Hypothalamus (tissue), 51 donors: ENCODE measurements at regions not wholly inside any gene's neighbourhood (a gene's known extent, or its start where the extent isn't known, plus 50 kb on each side); places are given as distances from the start of the nearest gene placed in this dataset.
"Not testable (repeated sequence)": the region's sequence is repeated elsewhere in the genome, so short reads cannot be mapped to it uniquely, and the experiment has no call there.

ENCODE experiments used
- DNase-seq, 51 donors: peaks; one replicate each; lab custom pipeline; 2025; lab: John Stamatoyannopoulos, UW

- DNase-seq: no peak
These were observed 990.8 kb upstream of the EDIL3 start for GRCh38 chr5:85375525-85375924.

DNA sequence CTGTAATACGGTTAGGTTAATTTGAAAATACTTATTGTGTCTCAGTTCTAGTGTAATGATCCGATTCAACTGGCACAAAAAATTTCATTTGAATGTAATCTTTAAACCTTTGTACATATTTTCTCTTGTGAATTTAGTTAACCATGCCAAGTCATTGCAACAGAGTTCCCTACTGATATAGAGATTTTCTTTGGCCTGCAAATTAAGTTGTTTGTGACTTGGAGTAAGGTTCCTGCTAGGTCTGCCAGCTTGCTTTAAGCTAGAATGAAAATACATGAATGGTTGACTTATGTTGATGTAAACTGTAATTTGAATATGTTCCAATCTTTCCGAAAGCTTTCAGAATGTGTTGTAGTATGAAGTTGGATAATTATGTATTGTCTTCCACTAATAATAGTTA, 1004.1 kb upstream of the EDIL3 start:
- DNase-seq: no peak

- DNase-seq: not testable (repeated sequence)
These were observed 1007.6 kb upstream of the EDIL3 start for GRCh38 chr5:85392309-85392708.

DNA sequence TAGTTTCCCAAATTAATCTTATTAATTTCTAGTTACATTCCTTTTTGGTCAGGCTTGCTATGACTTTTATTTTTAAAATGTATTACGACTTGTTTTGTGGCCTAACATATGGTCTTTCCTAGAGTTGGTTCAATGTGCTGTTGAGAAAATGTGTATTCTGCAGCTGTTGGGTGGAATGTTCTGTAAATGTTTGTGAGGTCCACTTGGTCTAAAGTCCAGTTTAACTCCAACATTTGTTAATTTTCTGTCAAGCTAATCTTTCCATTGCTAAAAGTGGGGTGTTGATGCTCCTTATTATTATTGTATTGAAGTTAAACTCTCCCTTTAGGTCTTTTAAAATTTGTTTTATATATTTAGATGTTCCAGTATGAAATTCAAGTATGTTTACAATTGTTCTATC, 1010.8 kb upstream of the EDIL3 start:
- DNase-seq: no peak

DNA sequence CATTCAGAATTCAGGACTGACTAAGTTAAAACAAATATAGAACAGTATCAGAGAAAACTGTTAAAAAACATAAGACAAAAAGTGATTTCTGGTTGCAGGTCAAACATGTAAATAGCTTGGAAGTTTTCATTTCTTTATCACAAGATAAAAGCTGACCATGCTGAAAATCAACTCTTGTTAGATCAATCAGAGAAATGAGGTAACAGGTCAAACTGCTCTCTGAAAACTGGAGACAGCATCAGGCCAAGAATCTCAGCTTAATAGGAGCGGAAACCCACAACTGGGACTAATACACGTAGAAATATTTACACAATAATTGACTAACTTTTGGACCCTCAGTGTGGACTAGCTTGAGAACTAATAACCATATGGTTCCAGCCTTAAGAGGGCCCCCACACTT, 1012.8 kb upstream of the EDIL3 start:
- DNase-seq: no peak

DNA sequence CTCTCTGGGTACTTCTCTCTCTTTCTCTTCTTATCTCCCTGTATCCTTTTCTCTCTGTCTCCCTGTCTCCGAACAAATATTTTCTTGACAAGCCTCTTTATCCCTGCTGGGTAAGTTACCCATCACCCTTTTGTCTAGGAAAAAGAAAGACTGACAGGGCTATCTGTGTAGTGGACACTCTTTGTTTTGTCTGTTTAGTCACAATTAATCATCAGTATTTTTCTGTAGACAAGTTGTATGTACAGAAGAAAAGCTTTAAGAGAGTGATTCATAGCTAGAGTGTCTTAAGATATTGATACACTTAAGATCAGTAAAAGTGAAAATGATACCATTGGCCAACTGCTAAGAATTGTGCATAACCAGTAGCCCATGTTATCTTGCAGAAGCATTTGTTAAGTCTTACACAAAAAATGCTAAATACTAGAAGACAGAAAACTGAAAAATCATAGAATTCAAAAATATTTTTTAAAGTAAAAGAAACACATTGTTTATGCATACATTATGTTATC, 1043.8 kb upstream of the EDIL3 start:
- DNase-seq: no peak

GRCh38 chr5:85431726-85432125, 1047.0 kb upstream of the EDIL3 start:
- not testable (repeated sequence) for DNase-seq

DNA sequence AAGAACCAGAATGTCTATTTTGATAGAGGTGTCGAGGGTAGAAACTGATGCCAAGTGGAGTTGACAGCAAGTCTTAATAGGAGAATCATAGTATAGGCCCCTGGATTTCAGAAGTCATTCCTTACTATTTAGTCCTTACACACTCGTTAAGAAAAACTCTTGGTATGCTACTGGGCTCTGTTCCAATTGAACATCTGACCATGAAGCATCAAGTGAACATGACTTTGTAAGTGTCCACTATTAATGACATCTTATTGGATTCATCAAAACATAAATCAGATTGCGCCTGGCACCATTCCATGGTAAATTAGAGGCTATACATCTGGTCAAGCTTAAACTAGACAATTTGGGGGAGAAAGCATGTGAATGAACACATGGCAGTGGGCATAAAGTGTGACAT, 1056.5 kb upstream of the EDIL3 start:
- DNase-seq: no peak

- DNase-seq: no peak
These were observed 1057.2 kb upstream of the EDIL3 start for GRCh38 chr5:85441853-85442252.

GRCh38 chr5:85452322-85453025, 1067.8 kb upstream of the EDIL3 start:
- no peak for DNase-seq

GRCh38 chr5:85453026-85453349, 1068.3 kb upstream of the EDIL3 start:
- DNase-seq: no peak

DNA sequence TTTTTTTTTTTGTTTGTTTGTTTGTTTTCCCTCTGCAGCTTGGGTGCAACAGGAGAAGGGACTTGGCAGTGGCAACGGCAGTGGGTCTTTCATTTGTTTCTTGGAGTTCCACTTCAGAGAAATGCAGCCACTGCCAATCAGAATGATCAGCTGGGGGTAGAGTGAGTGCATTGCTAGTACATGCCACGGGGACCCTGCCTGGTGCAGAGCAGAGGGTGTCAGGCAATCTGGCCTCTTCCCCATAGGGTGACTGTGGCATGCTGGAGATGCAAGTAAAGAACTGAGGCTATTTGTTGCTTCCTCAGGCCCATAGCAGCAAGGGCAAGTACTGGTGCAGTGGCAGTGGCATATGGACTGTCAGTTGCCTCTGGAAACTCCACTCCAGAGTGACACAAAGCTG, 1073.6 kb upstream of the EDIL3 start:
- no peak for DNase-seq

- no peak for DNase-seq
These were observed 1078.3 kb upstream of the EDIL3 start for GRCh38 chr5:85462957-85463356.

DNA sequence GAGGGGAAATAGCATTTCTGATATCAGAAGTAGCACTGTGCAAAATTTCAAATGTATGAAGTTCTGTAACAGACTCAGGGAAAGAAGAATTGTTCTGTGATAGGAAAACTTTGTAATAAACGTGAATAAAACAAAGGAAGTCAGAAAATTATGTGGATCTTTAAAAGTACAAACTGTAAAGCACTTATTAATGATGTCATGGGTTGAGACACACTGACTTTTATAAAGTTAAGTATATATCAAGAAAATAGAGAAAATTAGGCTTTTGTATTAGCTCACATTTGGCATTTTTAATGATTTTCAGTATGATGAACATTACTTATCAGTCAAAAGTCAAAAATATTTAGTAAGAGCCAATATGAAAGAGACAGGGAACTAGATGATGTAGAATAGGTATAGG, 1081.7 kb upstream of the EDIL3 start:
- DNase-seq: no peak

DNA sequence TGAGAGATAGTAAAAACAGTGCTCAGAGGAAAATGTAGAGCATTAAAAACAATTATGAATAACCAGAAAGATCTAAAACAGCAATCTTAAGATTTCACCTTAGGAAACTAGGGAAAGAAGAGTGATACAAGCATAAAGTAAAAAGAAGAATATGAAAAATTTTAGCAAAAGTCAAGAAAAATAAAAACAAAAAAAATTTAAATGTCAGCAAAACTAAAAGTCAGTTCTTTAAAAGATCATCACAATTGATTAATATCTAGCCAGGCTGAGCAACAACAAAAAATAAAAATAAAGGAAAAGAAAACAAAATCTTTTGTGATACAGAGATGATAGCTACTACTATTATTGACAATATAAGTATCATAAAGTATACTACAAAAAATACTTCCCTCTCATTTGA, 1088.1 kb upstream of the EDIL3 start:
- no peak for DNase-seq

DNA sequence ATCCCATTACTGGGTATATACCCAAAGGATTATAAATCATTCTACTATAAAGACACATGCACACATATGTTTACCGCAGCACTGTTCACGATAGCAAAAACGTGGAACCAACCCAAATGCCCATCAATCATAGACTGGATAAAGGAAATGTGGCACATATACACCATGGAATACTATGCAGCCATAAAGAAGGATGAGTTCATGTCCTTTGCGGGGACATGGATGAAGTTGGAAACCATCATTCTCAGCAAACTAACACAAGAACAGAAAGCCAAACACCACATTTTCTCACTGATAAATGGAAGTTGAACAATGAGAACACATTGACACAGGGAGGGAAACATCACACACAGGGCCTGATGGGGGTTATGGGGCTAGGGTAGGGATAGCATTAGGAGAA, 1090.5 kb upstream of the EDIL3 start:
- DNase-seq: not testable (repeated sequence)

GRCh38 chr5:85476617-85477016, 1091.9 kb upstream of the EDIL3 start:
- no peak for DNase-seq

GRCh38 chr5:85479849-85480248, 1095.2 kb upstream of the EDIL3 start:
- DNase-seq: no peak

DNA sequence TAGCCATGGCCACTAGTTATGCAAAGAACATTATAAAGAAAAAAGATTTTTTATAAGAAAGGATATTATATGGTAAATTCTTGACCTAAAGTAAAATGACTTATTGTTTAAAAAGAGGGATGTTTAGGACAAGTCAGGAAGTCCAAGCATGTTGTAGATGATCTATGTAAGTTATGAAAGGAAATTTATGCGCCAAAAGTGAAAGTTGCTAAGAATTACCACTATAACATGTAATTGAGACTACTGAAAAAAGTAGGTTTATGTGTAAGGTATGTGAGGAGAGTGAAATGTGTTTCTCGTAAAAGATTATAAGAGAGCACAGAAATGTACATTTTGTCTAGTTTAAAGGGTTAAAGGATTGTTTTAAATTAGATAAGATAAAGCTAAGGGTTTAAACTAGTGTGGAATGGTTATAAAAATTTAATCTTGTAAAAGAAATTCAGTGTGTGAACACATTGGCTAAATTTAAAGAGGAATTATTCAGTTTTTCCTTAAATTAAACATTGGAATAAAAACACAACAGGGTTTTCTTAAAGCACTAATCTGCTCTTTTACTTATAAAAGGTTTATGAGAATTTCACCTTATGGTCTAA, 1100.4 kb upstream of the EDIL3 start:
- DNase-seq: no peak

- no peak for DNase-seq
These were observed 1103.6 kb upstream of the EDIL3 start for GRCh38 chr5:85488295-85488694.

DNA sequence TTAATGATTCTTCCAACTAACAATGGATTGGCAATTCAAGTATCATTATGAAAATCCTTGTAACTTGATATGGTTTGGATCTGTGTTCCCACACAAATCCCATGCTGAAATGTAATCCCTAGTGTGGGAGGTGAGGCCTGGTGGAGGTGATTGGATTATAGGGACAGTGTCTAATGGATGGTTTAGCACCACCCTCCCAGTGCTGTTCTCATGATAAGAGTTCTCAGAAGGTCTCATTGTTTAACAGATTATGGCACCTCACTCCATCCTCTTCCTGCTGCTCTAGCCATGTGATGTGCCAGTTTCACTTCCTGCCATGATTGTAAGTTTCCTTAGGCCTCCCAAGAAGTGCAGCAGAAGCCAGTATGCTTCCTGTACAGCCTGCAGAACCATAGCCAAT, 1116.2 kb upstream of the EDIL3 start:
- no peak for DNase-seq

GRCh38 chr5:85512896-85513295, 1104.8 kb upstream of the COX7C start:
- DNase-seq: no peak

DNA sequence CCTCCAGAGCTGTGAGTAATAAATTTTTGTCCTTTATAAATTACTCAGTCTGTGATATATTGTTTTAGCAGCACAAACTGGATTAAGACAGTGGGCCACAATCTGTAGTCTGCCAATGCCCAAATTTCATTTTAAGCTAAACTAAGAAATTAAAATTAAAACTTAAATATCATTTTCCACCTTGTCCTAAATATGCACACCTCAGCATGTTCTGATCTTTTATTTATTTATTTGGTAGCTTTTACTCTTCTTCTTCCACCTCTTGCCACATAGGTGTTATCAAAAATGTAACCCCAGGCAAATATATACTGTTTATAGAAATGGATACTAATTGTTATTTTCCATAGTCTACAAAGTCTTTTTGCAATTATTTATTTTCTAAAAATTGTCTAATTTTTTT, 1102.2 kb upstream of the COX7C start:
- DNase-seq: no peak
